ENCODE measurements at regions not wholly inside any gene's neighbourhood (a gene's known extent, or its start where the extent isn't known, plus 50 kb on each side); places are given as distances from the start of the nearest gene placed in this dataset.

DNA sequence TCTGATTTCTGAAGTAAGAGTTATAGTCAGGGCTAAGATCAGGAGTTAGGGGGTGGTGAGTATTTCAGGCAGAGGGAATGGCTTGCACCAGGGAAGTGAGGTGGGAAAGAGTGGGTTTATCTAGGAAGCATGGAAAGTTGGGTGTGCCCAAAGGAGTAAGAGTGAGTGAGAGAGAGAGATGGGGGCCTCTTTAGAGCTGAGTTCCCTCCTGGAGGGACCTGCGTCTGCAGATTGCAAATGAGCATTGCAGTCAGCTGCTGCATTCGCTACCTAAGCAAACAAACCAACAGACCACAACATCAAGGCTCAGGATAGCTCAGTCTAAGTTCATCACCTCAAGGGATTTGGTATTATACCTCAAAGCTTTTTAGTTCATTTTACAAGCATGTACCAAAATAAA is 405.8 kb downstream of the FGF9 start:
- Histone ChIP-seq H3K27ac (ENCODE audit: low read length) (no peak overlapping the region), H3K4me3 (ENCODE audit: low read depth in 2 of 2, low read length in 2 of 2) (no peak overlapping the region), H3K4me1 (ENCODE audit: control insufficient read depth, insufficient read depth, low read length) (no peaks in the 10 kb centered on the region), H3K36me3 (ENCODE audit: control insufficient read depth, insufficient read depth, low read length) (no peaks in the 10 kb centered on the region), H3K27me3 (ENCODE audit: control insufficient read depth, insufficient read depth, low read length) (no peaks in the 10 kb centered on the region), H3K9me3 (ENCODE audit: control insufficient read depth, insufficient read depth, low read depth, low read length) (no peaks in the 10 kb centered on the region)
- ChIA-PET POLR2A (no interaction called here), CTCF (no interaction called here)
- in situ Hi-C loops (cut with HindIII; ENCODE audit: low pct_unique_long_range_greater_than_20kb, low sequenced_read_pairs), result no loop called here
- intact Hi-C loops (cut with micrococcal nuclease; ENCODE audit: unreplicated experiment), result no loop called here
- no peak for DNase-seq (ENCODE audit: low read depth, low spot score)
- TF ChIP-seq, protein P1, sequence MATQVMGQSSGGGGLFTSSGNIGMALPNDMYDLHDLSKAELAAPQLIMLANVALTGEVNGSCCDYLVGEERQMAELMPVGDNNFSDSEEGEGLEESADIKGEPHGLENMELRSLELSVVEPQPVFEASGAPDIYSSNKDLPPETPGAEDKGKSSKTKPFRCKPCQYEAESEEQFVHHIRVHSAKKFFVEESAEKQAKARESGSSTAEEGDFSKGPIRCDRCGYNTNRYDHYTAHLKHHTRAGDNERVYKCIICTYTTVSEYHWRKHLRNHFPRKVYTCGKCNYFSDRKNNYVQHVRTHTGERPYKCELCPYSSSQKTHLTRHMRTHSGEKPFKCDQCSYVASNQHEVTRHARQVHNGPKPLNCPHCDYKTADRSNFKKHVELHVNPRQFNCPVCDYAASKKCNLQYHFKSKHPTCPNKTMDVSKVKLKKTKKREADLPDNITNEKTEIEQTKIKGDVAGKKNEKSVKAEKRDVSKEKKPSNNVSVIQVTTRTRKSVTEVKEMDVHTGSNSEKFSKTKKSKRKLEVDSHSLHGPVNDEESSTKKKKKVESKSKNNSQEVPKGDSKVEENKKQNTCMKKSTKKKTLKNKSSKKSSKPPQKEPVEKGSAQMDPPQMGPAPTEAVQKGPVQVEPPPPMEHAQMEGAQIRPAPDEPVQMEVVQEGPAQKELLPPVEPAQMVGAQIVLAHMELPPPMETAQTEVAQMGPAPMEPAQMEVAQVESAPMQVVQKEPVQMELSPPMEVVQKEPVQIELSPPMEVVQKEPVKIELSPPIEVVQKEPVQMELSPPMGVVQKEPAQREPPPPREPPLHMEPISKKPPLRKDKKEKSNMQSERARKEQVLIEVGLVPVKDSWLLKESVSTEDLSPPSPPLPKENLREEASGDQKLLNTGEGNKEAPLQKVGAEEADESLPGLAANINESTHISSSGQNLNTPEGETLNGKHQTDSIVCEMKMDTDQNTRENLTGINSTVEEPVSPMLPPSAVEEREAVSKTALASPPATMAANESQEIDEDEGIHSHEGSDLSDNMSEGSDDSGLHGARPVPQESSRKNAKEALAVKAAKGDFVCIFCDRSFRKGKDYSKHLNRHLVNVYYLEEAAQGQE (IDR thresholded peaks at IDR 0.05; ENCODE audit: insufficient read depth in 1 of 2, low read depth in 2 of 2, low read length in 1 of 2), result no peak
- no peak for TF ChIP-seq POLR2AphosphoS5 (IDR thresholded peaks at IDR 0.05; ENCODE audit: low read depth, low read length)
- TF ChIP-seq, protein P2, sequence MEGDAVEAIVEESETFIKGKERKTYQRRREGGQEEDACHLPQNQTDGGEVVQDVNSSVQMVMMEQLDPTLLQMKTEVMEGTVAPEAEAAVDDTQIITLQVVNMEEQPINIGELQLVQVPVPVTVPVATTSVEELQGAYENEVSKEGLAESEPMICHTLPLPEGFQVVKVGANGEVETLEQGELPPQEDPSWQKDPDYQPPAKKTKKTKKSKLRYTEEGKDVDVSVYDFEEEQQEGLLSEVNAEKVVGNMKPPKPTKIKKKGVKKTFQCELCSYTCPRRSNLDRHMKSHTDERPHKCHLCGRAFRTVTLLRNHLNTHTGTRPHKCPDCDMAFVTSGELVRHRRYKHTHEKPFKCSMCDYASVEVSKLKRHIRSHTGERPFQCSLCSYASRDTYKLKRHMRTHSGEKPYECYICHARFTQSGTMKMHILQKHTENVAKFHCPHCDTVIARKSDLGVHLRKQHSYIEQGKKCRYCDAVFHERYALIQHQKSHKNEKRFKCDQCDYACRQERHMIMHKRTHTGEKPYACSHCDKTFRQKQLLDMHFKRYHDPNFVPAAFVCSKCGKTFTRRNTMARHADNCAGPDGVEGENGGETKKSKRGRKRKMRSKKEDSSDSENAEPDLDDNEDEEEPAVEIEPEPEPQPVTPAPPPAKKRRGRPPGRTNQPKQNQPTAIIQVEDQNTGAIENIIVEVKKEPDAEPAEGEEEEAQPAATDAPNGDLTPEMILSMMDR (IDR thresholded peaks at IDR 0.05), result no peak
- no peak for TF ChIP-seq TCF7L2 (IDR thresholded peaks at IDR 0.05; ENCODE audit: low read depth, low read length)
- TF ChIP-seq SIN3A (IDR thresholded peaks at IDR 0.05; ENCODE audit: borderline replicate concordance, insufficient read depth, low read depth, low read length), result no peak
- no peak for ATAC-seq
- BruUV-seq (replicated peaks), result no TSS peak

DNA sequence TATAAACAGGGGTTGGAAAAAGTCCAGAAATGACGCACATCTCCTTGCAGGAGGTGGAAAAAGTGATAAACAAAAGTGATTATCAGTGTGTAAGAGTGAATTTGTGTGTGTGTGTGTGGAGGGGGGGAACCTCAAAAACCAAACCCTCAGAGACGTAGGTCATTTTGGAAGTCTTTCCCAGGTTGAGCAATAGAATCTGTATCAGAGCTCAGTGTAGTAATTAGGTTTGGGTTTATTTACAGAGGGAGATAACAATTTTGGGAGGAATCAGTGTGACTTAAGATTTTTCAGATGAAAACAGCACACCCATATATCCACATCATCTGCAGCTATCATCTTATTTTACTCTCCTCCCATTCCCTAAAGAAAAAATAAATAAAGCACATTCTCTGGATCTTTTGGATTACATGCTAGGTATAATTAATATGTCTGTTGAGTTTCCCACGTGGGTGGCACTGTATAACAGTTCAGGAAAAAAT is 406.4 kb downstream of the FGF9 start:
- no peak for ATAC-seq
- Histone ChIP-seq H3K9me3 (ENCODE audit: control insufficient read depth, insufficient read depth, low read depth, low read length) (no peaks in the 10 kb centered on the region), H3K27me3 (ENCODE audit: control insufficient read depth, insufficient read depth, low read length) (no peaks in the 10 kb centered on the region), H3K36me3 (ENCODE audit: control insufficient read depth, insufficient read depth, low read length) (no peaks in the 10 kb centered on the region), H3K4me3 (ENCODE audit: low read depth in 2 of 2, low read length in 2 of 2) (no peak overlapping the region), H3K4me1 (ENCODE audit: control insufficient read depth, insufficient read depth, low read length) (no peaks in the 10 kb centered on the region), H3K27ac (ENCODE audit: low read length) (no peak overlapping the region)
- POLR2A ChIA-PET, result no interaction called here
- in situ Hi-C loops (cut with HindIII; ENCODE audit: low pct_unique_long_range_greater_than_20kb, low sequenced_read_pairs) (no loop called here), intact Hi-C loops (cut with micrococcal nuclease; ENCODE audit: unreplicated experiment) (no loop called here)
- CTCF ChIA-PET, result no interaction called here
- BruUV-seq (replicated peaks), result no TSS peak
- TF ChIP-seq SIN3A (IDR thresholded peaks at IDR 0.05; ENCODE audit: borderline replicate concordance, insufficient read depth, low read depth, low read length), result no peak
- no peak for DNase-seq (ENCODE audit: low read depth, low spot score)

DNA sequence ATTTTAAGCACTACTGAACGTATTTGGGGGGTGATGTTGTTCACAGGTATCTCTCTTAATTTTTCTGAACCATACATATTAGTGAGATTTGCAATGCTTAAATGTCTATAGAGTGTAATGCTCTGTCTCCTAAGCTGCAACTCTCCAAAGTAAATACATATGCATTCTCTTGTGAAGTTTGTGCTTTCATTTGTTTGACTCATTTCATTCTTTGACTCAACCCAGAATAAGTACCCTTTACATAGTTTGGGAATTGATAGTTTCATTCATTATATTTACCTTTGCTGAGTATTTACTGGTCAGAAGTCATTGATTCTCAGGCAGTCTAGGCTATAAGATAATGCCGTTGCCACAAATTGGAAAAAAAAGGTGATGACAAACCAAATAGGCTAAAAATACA is 406.9 kb downstream of the FGF9 start:
- Histone ChIP-seq H3K36me3 (ENCODE audit: control insufficient read depth, insufficient read depth, low read length) (no peaks in the 10 kb centered on the region), H3K4me3 (ENCODE audit: low read depth in 2 of 2, low read length in 2 of 2) (no peak overlapping the region), H3K9me3 (ENCODE audit: control insufficient read depth, insufficient read depth, low read depth, low read length) (no peaks in the 10 kb centered on the region), H3K4me1 (ENCODE audit: control insufficient read depth, insufficient read depth, low read length) (no peaks in the 10 kb centered on the region), H3K27me3 (ENCODE audit: control insufficient read depth, insufficient read depth, low read length) (no peaks in the 10 kb centered on the region), H3K27ac (ENCODE audit: low read length) (no peak overlapping the region)
- CTCF ChIA-PET, result no interaction called here
- TF ChIP-seq, protein P1 (IDR thresholded peaks at IDR 0.05; ENCODE audit: insufficient read depth in 1 of 2, low read depth in 2 of 2, low read length in 1 of 2), result no peak
- TF ChIP-seq POLR2AphosphoS5 (IDR thresholded peaks at IDR 0.05; ENCODE audit: low read depth, low read length) (no peak), TCF7L2 (IDR thresholded peaks at IDR 0.05; ENCODE audit: low read depth, low read length) (no peak), SIN3A (IDR thresholded peaks at IDR 0.05; ENCODE audit: borderline replicate concordance, insufficient read depth, low read depth, low read length) (no peak)
- TF ChIP-seq, protein P2 (IDR thresholded peaks at IDR 0.05), result no peak
- intact Hi-C loops (cut with micrococcal nuclease; ENCODE audit: unreplicated experiment) (no loop called here), in situ Hi-C loops (cut with HindIII; ENCODE audit: low pct_unique_long_range_greater_than_20kb, low sequenced_read_pairs) (no loop called here)
- DNase-seq (ENCODE audit: low read depth, low spot score) (no peak), ATAC-seq (no peak)
- POLR2A ChIA-PET, result no interaction called here
- no TSS peak for BruUV-seq (replicated peaks)
